NCI-H1105 (cell line): ENCODE measurements at regions not wholly inside any gene's neighbourhood (a gene's known extent, or its start where the extent isn't known, plus 50 kb on each side); places are given as distances from the start of the nearest gene placed in this dataset.
"Not testable (repeated sequence)": the region's sequence is repeated elsewhere in the genome, so short reads cannot be mapped to it uniquely, and the experiment has no call there.

ENCODE experiments used
- DNase-seq: peaks from one replicate; lab custom pipeline; 2025; lab: John Stamatoyannopoulos, UW

DNA sequence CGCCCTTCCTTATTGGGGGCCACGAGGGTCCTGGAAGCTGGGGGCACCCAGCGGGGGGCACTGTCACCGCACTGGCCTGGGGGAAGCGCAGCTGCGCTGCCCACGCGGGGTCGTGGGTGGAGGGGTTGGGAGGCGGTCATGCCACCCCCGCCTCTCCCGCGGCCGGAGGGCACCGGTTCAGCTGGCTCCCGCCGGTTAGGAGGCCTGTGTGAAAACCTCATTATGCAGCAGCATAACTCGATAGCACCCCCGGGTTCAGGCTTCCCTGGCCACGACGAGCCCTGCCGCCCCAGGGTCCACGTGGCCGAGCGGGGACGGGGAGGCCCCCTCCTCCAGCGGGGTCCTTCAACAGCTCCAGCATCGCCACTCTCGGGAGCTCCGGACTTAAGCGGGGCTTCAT lies 91.2 kb upstream of the ERCC6L2 start:
- no peak for DNase-seq

DNA sequence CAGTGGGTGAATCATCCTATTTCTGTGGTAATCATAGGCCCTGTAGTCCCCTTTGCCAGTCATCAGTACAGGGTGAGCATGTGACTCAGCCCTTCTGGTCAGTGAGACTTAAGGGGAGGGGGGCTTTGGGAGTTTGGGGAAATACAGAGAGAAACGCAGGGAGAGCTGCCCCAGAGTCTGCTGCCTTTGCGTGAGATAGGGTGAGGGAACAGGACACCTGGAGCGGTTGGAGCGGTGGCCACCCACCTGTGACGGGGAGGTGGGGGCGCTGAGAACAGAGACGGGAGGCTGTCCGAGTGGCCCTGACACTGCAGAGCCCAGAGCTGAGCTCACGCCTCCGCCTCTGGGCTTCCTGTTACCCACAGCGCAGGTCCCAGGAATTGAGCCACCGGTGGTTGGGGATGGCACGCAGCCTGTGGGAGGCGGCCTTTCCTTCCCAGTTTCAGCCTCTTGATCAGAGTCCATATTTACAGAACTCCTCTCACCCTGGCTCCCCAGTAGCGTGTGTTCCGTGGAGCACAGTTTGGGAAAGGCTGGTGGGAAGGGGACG lies 92.0 kb upstream of the ERCC6L2 start:
- DNase-seq = no peak

DNA sequence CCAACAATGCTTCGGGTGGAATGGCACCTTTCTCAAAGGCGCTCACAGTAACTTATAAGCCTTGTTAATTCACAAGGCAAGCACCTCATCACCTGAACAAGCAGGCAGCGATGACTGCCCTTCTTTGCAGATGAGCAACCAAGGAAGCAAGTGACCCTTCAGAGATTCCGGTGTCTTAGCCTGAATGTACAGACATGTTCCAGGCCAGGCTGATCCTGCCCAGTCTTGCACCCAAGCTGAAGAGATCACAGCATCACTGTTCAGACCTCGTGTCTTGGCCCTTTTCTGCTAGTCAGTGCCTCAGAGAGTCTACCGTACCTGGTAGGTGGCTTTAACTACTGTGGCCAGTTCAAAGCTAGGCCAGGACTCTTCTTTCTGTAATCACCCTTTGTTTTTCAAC lies 94.7 kb upstream of the ERCC6L2 start:
- DNase-seq = no peak

DNA sequence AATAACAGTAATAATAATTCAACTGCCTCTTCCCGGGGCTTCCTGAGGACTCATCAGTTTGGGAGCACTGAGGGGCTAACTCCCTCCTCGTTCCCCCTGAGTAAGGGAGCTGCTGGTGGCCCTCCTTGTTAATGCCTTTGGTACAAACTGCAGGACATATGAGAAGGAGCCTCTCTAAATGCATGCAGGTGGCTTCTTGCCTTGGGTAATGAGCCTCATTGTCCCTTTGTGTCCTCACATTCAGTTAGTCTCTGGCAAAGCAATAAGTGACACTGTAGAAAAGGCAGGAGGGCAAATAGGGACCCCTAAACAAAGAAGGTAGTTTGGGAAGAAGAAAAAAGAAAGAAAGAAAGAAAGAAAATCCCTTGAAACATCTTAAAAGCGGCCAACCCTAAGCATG lies 95.4 kb upstream of the ERCC6L2 start:
- no peak for DNase-seq

DNA sequence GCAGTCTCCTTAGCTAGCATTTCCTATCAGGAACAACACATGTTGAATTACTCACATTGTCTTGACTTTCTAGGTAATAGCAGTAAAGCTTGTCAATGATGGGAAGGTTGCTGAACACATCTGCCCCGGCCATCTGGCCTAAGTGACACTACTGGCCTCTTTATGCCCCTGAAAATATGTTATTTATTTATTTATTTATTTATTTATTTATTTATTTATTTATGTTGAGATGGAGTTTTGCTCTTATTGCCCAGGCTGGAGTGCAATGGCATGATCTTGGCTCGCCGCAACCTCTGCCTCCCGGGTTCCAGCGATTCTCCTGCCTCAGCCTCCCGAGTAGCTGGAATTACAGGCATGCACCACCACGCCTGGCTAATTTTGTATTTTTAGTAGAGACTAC lies 95.9 kb upstream of the ERCC6L2 start:
- DNase-seq = not testable (repeated sequence)

DNA sequence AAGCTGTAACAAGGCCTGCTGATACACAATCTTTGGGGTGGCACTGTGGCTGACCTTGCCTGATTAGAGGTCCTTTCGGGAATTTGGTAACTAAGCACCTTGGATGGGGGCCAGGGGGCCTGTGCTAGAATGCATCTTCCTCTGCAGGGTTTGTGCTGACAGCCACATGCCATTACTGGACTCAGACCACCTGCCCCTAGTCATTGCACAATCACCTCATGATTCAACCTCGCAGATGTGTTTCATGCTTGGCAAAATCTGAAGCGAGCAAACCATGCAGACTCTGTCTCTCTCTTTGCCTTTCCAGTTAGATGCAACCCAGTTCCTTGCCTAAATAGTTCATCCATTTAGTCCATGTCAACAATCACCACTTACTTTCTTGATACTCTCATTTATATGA lies 96.5 kb upstream of the ERCC6L2 start:
- no peak for DNase-seq

DNA sequence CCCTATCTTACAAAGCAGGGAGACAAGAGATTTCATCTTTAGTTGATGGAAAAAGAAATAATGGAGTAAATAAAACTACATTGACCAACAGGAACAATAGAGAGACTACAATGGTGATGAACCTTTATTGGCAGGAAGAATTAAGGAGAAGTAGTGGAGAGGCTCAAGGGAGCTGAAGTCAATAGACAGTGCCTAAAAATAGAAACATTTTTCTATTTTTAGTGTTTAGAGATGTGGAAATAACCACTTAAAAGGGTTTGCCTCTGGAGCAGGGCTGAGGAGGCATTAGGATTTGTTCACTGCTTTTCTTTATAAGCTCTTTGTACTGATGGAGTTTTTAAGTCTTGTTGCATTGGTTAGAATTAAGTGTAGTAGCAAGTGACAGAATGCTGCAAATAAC lies 98.4 kb upstream of the ERCC6L2 start:
- no peak for DNase-seq

DNA sequence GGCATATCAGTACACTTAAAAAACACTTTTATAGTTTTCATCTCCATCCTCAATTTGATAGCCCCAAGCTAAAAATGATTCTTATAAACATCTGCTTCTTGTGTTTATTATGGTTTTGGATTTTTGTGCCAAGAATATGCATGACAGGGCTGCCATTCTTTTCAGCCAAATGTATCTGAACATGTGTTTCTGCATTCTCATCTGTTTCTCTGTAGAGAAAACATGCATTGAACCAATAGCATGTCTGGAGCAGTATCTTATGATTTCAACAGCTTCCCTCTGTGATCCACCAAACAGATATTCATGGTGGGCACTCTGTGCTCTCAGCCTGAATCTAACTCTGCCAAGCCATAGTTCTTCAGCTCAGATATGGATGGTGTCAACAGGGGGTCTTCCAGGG lies 99.3 kb upstream of the ERCC6L2 start:
- DNase-seq = no peak

DNA sequence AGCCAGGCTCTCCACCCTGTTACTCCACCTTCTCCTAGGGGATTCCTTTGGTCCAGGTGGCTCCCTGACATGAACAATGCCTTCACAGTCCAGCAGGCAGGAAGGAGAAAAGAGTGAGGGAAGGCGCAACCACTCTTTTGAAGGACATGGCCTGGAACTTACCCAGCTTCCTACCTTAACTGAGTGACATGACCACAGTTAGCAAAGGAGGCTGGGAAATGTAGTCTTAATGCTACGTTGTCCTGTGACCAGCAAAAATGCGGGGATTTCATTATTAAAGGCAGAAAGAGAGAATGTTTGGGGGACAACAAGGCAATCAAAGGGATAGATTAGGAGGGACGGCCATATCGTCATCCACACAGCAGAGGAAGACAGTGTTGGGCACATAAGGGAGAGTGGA lies 100.3 kb upstream of the ERCC6L2 start:
- no peak for DNase-seq

DNA sequence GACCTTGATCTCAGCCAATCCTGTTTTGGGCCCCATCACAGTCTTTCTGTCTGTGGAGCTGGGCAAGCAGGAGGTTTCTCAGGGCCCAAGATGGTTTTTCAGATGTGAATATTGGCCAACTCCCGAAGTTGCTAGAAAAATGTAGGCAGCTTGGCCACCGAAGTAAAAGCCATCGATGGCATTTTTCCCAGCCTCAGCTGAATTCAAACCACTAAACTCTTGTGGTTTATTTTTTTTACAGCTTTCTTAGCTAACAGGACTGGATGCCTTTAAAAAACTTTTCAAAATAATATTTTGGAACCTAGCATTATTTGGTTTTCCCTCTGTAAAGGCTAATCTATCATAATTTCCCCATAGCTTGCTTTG lies 102.5 kb upstream of the ERCC6L2 start:
- no peak for DNase-seq

DNA sequence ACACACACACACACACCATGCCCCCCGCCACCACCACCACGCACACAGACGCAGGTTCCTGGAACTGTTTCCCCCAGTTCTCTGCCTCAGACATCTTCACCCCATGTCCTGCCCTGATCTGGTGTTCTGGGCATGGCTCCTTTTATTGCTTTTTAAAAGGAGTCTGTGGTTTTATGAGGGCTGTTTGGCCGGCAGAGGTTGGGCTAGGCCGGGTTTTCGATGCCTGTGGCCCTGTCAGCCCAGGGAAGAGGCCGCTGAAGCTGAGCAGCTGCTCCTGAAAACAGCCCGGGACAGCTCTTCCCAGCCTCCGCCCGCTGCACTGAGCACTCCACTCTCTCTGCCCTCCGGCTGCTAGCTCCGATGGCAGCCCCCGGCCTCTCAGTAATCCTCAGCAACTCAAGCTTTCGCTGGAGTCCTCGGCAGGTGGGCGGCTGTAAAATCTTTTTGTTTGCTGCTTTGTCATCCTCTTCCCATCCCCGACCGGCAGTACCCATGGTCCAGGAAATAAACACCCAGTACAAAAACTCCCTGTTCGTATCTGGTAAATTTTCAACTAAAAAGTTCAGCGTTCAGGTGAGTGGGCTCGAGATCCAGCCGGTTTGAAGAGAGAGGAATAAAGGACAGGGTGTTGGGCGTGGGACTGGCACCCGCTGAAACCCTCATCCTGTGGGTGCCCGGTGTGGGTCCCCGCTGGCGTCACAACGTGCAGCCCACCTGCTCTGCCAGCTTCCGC lies 103.0 kb upstream of the ERCC6L2 start:
- DNase-seq = no peak

DNA sequence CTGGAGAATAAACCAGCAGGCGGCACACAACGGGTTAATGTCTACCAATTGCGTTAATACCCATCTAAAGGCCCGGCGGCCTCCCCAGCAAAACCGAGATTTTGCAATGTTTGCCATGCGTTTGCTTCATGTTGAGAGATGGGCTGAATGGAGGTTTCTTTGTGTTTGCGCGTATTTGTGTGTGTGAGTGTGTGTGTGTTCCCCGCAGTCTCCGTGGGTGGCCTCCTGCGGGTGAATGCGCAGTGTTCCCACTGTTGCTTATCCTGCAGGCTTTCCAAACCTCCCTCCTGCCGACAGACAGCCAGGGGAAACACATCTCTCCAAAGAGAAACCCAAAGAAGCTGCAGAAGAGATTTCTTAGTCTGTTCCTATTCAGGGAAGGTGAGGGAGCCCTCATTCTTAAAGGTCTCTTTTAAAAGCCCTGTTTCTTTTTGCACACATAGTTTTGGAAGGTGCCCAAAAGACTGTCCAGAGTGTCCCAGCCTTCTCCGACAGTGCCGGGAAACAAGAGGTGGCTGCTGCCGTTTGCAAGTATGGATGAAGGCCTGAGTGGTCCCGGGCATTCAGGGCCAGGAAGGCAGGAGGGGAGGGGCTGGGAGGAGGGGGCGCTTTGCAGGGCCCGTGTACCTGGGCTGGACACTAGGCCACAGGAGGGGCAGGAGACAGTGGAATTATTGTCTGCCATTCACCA lies 103.8 kb upstream of the ERCC6L2 start:
- no peak for DNase-seq

DNA sequence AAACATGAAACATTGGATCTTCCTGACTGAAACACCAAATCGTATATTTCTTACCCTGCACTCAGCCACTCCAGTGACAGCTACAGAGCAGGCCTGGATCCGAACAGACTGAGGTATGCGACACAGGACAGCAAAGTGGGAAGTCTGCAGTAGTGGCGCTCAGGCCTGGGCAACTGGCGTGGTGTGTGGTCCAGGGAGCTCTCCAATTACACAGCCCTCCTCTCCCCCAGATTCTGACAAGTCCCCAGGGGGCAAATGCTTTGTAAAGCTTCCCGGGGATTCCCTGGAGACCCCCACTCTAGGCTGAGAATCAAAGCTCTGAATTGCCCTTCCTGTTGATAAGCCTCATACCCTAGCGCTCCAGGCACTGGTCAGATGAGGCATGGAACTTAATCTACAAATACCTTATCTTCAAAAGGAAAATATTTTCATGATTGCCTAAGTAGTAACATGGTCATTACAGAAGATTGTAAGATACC lies 104.8 kb upstream of the ERCC6L2 start:
- no peak for DNase-seq

DNA sequence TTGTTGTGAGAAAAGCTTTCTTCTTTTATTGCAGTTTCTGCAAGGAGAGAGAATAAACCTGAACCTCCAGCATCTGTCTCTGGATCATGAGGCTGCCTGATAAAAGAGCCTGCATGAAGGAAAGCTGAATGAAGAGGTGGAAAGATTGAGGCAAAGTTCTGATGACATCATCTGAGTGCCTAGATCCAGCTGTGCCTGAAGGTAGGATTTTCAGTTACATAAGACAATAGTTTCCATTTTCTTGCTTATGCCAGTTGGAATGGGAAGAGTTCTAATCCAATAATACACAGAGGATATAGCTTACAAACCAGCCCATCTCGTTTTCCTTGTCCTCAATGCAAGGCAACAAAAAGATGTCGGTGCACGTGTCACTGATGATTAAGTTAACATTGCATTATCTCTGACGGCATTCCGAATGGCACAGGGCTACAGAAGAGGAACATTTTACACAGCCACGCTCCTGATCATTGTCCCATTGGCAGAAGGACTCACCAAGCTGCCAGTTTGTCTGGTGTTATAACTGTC lies 105.5 kb upstream of the ERCC6L2 start:
- no peak for DNase-seq

DNA sequence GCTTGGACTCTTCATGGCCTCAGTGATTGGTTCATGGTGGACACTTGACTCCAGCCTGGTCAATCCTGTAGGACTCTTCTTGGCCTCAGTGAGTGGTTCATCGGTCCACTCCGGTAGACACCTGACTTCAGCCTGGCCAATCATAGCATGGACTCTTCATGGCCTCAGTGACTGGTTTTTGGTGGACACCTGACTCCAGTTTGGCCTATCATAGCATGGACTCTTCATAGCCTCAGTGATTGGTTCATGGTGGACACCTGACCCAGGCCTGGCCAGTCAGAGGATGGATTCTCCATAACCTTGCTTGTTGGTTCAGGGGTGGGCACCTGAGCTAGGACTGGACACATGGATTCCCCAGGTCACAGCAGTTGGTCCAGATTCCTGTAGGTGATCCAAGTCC lies 106.0 kb upstream of the ERCC6L2 start:
- DNase-seq = no peak

DNA sequence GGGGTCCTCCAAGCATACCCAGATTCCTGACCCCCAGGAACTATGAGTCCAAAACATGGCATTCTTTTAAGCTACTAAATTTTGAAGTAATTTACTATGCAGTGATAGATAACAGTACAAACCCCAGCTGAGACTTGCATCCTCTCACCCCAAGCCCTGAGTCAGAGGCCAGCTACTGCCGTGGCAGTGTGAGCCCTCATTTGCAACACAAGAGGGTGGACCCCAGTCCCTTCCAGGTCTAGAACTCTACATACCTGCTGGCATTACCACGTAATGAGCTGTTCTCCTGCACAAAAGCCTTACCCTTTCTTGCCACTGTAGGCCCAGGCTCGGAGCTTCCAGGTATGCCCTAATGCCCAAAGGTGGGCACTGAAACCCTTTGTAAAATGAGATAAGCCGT lies 108.6 kb upstream of the ERCC6L2 start:
- DNase-seq = no peak

DNA sequence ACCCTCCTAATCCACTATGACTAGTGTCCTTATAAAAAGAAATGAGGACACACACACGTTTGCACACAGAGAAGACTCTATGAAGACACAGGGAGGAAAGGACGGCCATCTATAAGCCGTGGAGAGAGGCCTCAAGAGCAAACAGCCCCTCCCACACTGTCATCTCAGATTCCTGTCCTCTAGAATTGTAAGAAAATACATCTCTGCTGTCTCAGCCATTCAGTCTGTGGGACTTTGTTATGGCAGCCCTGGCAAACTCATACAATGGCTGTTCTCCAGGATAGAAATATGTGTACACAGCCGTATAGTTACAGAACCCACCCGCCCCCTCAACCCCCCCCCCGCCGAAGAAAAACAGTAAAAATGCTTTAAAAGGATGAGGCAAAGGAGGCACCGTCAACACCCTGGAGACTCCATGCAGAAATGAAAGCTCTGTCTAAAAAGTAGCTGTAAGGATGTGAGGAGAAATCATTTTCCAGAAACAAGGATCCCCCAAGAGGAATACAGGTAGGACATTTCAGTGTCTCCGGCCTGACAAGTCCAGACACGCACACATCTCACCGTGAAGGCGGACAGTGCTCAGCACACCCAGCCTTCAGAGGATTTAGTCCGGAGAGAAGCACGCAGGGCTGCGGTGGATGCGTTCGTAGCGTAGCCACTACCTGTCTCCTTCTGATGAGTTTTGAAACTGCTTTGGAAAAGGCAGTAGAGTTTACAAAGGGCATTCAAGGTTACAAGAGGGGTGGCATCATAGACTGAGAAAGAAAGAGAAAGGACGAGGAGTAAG lies 110.8 kb upstream of the ERCC6L2 start:
- DNase-seq = no peak

DNA sequence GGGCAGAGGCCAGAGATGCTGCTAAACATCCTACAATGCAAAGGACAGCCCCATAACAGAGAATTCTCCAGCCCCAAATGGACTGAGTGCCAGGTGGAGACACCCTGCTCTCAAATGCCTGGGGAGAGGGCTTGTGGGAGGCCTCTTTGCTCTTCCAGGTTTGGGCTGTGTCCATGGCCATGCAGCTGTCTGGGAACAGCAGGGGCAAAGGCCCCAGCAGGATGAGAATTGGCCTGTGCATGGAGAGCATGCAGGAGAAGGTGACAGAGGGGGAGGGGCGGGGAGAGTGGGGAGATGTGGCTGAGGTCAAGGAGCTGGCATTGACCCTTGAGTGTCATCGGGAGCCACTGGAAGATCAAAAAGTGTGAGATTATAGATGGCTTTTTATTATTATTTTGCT lies 111.5 kb upstream of the ERCC6L2 start:
- no peak for DNase-seq

DNA sequence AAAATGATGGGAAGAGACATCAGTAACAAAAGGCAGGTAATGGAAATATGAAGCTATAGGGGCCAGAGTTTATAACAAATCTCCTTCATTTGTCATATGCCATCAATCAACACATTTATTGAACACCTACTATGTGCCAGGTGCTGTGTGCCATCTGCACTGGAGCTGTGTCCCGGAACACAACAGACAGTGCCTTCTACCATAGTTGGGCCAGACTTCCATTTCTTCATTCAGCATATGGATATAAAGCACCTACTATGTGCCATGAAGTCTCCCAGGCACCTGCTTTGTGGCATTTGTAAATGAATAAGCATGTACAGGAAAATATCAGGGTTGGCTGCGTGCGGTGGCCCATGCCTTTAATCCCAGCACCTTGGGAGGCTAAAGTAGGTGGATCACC lies 112.5 kb upstream of the ERCC6L2 start:
- no peak for DNase-seq

DNA sequence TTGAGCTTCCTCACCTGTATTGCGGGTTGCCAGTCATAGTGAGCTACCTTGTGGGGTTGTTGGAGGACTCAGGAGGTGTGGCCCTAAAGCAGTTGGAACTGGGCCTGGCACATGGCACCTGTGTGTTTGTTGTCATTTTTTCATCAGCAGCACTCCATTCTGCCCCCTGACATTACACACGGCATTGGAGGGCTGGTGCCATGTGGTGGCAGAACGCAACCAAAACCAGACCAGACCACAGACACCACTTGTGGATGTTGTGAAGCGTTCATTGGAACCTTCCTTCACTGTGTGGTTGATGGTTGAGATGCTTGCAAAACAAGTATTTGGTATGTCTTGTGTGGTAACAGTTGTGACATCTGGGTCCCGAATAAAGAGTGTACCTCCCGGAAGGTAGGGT lies 113.2 kb upstream of the ERCC6L2 start:
- no peak for DNase-seq

DNA sequence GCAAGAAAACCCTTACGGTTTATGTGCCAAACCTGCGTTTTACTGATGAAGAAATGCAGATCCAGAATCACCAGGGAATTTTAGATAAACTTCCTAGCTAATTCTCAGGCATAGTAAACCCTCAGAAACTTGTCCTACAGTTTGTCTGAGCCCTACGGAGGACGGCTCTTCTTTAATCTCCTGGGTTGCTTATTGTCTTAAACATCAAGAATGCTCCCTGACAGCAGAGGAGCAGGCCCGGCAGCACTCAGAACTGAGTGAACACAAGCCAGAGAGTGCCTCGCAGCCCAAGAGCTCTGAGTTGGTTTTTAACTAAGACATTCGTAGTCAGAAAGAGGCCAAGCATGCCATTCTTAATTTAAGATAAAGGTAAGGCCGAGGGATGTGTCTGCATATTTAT lies 114.7 kb upstream of the ERCC6L2 start:
- no peak for DNase-seq

DNA sequence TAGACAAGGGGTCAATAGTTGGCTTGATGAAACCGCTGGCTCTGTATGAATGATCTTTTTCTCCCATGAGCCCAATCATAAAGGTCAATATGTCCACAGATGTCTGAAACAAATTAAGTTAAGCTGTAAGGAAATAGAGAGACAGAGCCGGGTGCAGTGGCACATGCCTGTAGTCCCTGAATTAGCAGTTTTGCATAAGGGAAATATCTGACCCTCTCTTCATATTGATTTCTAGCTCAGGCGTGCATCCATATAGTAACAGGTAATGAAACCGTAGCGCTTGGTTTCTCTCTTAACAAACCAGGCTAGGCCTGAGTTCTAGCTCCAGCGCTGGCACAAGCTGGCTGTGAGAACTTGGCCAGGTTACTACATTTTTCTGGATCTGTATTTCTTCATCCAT lies 118.1 kb upstream of the ERCC6L2 start:
- no peak for DNase-seq

DNA sequence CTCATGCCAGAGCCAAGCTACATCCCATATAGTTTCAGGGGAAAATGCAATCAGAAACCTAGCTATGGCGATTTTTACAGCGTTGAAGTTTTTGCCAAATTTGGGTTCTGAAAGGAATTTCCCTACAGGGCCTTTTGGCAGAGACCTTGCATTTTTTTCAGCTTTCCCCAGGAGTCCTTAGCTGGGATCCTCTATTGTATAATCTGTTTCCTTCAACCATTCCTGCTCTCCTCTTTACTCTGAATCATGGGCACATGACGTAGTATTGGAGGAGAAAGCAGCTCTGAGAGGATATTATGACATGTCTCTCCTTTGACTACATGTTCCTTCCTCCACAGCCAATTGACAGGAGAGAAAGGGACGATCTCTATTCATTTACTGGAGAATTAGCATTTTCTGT lies 118.5 kb upstream of the ERCC6L2 start:
- DNase-seq = no peak
